Inflammatory macrophage treated with lipopolysaccharide for 4 hours (primary cell): ENCODE measurements at regions not wholly inside any gene's neighbourhood (a gene's known extent, or its start where the extent isn't known, plus 50 kb on each side); places are given as distances from the start of the nearest gene placed in this dataset.
"Not testable (repeated sequence)": the region's sequence is repeated elsewhere in the genome, so short reads cannot be mapped to it uniquely, and the experiment has no call there.

Experiments used
- DNase-seq: peaks from one replicate; pipeline ENCODE4 v3.0.0-alpha.2; 2020

GRCh38 chr5:44756097-44756496 is 52.6 kb upstream of the MRPS30 start:
- DNase-seq: not testable (repeated sequence)

- DNase-seq: no peak
Observed at GRCh38 chr5:44747396-44747795, 61.4 kb upstream of the MRPS30 start.

- no peak for DNase-seq
Observed at GRCh38 chr5:44740660-44741059, 68.1 kb upstream of the MRPS30 start.

GRCh38 chr5:44729536-44729935 is 79.2 kb upstream of the MRPS30 start:
- no peak for DNase-seq

- no peak for DNase-seq
Observed at GRCh38 chr5:44727100-44727499, 81.6 kb upstream of the MRPS30 start.

GRCh38 chr5:44719856-44720255 is 88.9 kb upstream of the MRPS30 start:
- DNase-seq: no peak

GRCh38 chr5:44714871-44715561 is 93.7 kb upstream of the MRPS30 start:
- no peak for DNase-seq

- DNase-seq: no peak
Observed at GRCh38 chr5:44713446-44713845, 95.3 kb upstream of the MRPS30 start.

GRCh38 chr5:44711901-44712300 is 96.8 kb upstream of the MRPS30 start:
- DNase-seq: no peak

- no peak for DNase-seq
Observed at GRCh38 chr5:44708602-44709001, 100.1 kb upstream of the MRPS30 start.

GRCh38 chr5:44707721-44708120 is 101.0 kb upstream of the MRPS30 start:
- DNase-seq: no peak

GRCh38 chr5:44697025-44697424 is 111.7 kb upstream of the MRPS30 start:
- DNase-seq: no peak

- DNase-seq: no peak
Observed at GRCh38 chr5:44695259-44695658, 113.5 kb upstream of the MRPS30 start.

GRCh38 chr5:44691802-44692201 is 116.9 kb upstream of the MRPS30 start:
- DNase-seq: no peak

GRCh38 chr5:44681906-44682305 is 126.8 kb upstream of the MRPS30 start:
- no peak for DNase-seq

GRCh38 chr5:44679214-44679613 is 129.5 kb upstream of the MRPS30 start:
- DNase-seq: no peak

GRCh38 chr5:44675296-44675695 is 133.5 kb upstream of the MRPS30 start:
- DNase-seq: no peak

- DNase-seq: no peak
Observed at GRCh38 chr5:44674461-44674860, 134.3 kb upstream of the MRPS30 start.

GRCh38 chr5:44668471-44668870 is 140.3 kb upstream of the MRPS30 start:
- not testable (repeated sequence) for DNase-seq

- no peak for DNase-seq
Observed at GRCh38 chr5:44665101-44665701, 143.5 kb upstream of the MRPS30 start.

- no peak for DNase-seq
Observed at GRCh38 chr5:44664711-44665100, 144.0 kb upstream of the MRPS30 start.

- DNase-seq: no peak
Observed at GRCh38 chr5:44663991-44664710, 144.6 kb upstream of the MRPS30 start.

- DNase-seq: no peak
Observed at GRCh38 chr5:44661851-44662250, 146.9 kb upstream of the MRPS30 start.

GRCh38 chr5:44660251-44660650 is 148.5 kb upstream of the MRPS30 start:
- no peak for DNase-seq
